ENCODE measurements at regions not wholly inside any gene's neighbourhood (a gene's known extent, or its start where the extent isn't known, plus 50 kb on each side); places are given as distances from the start of the nearest gene placed in this dataset.

DNA sequence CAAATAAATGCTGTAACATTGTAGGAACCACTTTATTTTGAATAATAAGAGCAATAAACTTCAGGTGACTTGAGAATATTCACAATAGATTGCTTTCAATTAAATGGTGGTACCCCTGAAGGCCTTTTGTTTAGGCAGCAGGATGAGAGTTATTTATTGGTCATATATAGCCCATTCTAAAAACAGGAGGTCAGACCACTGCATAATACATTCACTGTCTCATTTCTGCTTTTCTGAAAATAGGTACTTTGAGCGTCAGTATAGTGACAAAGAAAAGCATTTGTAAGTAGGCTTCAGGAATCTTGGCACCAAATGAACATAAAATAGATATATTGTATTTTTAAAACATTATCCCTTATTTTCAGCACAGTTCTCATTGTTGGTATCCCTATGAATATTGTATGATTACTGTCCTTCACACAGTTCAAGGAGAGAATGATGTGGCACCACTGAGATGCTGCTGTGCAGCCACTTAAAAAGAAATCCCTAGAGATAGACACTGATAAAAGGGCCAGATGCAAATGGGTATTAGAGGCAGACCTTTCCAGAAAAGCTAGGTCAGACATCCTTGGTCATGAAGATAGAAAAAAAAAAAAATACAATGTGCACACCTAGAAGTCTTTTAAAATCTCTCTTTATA is 381.8 kb upstream of the ST8SIA4 start:
- TF ChIP-seq, protein P1, sequence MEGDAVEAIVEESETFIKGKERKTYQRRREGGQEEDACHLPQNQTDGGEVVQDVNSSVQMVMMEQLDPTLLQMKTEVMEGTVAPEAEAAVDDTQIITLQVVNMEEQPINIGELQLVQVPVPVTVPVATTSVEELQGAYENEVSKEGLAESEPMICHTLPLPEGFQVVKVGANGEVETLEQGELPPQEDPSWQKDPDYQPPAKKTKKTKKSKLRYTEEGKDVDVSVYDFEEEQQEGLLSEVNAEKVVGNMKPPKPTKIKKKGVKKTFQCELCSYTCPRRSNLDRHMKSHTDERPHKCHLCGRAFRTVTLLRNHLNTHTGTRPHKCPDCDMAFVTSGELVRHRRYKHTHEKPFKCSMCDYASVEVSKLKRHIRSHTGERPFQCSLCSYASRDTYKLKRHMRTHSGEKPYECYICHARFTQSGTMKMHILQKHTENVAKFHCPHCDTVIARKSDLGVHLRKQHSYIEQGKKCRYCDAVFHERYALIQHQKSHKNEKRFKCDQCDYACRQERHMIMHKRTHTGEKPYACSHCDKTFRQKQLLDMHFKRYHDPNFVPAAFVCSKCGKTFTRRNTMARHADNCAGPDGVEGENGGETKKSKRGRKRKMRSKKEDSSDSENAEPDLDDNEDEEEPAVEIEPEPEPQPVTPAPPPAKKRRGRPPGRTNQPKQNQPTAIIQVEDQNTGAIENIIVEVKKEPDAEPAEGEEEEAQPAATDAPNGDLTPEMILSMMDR (IDR thresholded peaks at IDR 0.05; ENCODE audit: borderline replicate concordance, extremely low read depth, low read length, poor library complexity, severe bottlenecking), result no peak
- no peak for TF ChIP-seq EZH2 (IDR thresholded peaks at IDR 0.05; ENCODE audit: borderline replicate concordance, low read depth, low read length, severe bottlenecking)

All from DND-41 (cell line).